D721Med (cell line): ENCODE measurements at regions not wholly inside any gene's neighbourhood (a gene's known extent, or its start where the extent isn't known, plus 50 kb on each side); places are given as distances from the start of the nearest gene placed in this dataset.

Experiments
- DNase-seq: peaks from one replicate; pipeline ENCODE4 v3.0.0; 2011; ENCODE audit warnings: low spot score; ENCODE audit not compliant: insufficient read length
- FAIRE-seq: peaks from 2 replicates; lab custom pipeline; 2011; peaks lifted over from hg19 to GRCh38; lab: Jason Lieb, UNC
- CTCF ChIP-seq: IDR thresholded peaks from 2 replicates; pipeline ENCODE4 v1.5.1; 2012; ENCODE audit warnings: mild to moderate bottlenecking, control low read depth; ENCODE audit not compliant: insufficient read depth; ENCODE audit errors: missing control alignments

GRCh38 chr10:60711496-60711895 lies 66.8 kb upstream of the CDK1 start:
- FAIRE-seq = no peak
- no peak for TF ChIP-seq CTCF
- no peak for DNase-seq

- no peak for FAIRE-seq
- no peak for TF ChIP-seq CTCF
These were observed 68.2 kb upstream of the CDK1 start for GRCh38 chr10:60710041-60710440.

GRCh38 chr10:60708666-60709065 lies 69.6 kb upstream of the CDK1 start:
- TF ChIP-seq CTCF = no peak
- DNase-seq (no peak), FAIRE-seq (no peak)

More at GRCh38 chr10:60710041-60710440, 68.2 kb upstream of the CDK1 start:
- DNase-seq = no peak

GRCh38 chr10:60707841-60708240 lies 70.4 kb upstream of the CDK1 start:
- FAIRE-seq (no peak), DNase-seq (no peak)
- no peak for TF ChIP-seq CTCF

GRCh38 chr10:60706146-60706545 lies 72.1 kb upstream of the CDK1 start:
- DNase-seq (no peak), FAIRE-seq (no peak)
- TF ChIP-seq CTCF = no peak

- FAIRE-seq (no peak), DNase-seq (no peak)
- TF ChIP-seq CTCF = no peak
These were observed 72.9 kb upstream of the CDK1 start for GRCh38 chr10:60705376-60705775.

GRCh38 chr10:60704471-60704870 lies 73.8 kb upstream of the CDK1 start:
- FAIRE-seq (no peak), DNase-seq (no peak)
- TF ChIP-seq CTCF = no peak
